ENCODE measurements at regions not wholly inside any gene's neighbourhood (a gene's known extent, or its start where the extent isn't known, plus 50 kb on each side); places are given as distances from the start of the nearest gene placed in this dataset.

DNA sequence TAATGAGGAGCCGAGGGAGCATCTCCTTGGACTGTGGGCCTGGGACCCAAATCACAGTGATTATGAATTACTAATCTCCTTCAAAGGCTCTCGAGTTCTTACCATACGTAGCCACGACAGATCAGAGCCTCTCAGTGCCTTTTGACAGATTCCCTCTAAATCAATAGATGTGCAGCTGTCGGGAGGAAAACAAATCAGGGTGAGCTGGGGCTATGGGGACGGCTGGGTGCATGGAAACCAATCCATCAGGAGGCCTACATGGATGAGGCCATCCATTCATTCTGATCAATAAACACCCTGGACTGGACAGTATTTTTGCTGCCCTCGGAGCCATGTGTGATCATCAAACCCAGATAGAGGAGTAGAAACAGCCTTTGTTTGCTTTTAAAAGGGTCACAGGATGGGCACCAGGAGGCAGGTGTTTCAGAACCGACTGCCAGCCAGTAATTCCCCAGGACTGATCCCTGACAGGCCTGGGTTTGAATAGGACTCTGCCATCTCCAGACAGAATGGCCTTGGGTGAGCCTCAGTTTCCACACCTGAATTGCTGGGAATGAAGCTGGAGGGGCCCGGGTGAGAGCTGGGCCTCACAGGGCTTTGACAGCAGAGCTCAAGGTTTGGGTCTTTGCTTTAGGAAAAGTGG is 532.8 kb downstream of the MATN1 start:
- no peak for TF ChIP-seq POLR2AphosphoS5 (IDR thresholded peaks at IDR 0.05; ENCODE audit: low read depth, low read length)
- no peak for TF ChIP-seq TAF1 (IDR thresholded peaks at IDR 0.05; ENCODE audit: borderline replicate concordance, insufficient read depth, low read length)

Measured in PFSK-1 (cell line).